OCI-LY1 (cell line): ENCODE measurements at regions not wholly inside any gene's neighbourhood (a gene's known extent, or its start where the extent isn't known, plus 50 kb on each side); places are given as distances from the start of the nearest gene placed in this dataset.

ENCODE experiments used
- H2AFZ ChIP-seq: fragments of 200-600 bp; sonication (generic), shearing (Covaris generic); 2 replicates; pipeline ENCODE4 v1.6.0; 2014; ENCODE audit warnings: antibody characterized with exemption, mild to moderate bottlenecking, low read length
- H3F3A ChIP-seq: fragments of 200-600 bp; sonication (generic), shearing (Covaris generic); 2 replicates; pipeline ENCODE4 v1.6.0; 2014; ENCODE audit warnings: mild to moderate bottlenecking, antibody characterized with exemption, low read length, moderate library complexity; ENCODE audit not compliant: insufficient read depth
- H3K27ac ChIP-seq: fragments of 200-600 bp; sonication (generic); 2 replicates; pipeline ENCODE4 v1.5.1; 2014; ENCODE audit warnings: low read length, mixed run types, mild to moderate bottlenecking, low read depth; ENCODE audit not compliant: poor library complexity, severe bottlenecking
- H3K27me3 ChIP-seq: fragments of 200-600 bp; sonication (generic); 2 replicates; pipeline ENCODE4 v1.6.0; 2014; ENCODE audit warnings: antibody characterized with exemption, mild to moderate bottlenecking, low read length, moderate library complexity; ENCODE audit not compliant: insufficient read depth
- H3K36me3 ChIP-seq: fragments of 200-600 bp; sonication (generic); 2 replicates; pipeline ENCODE4 v1.6.1; 2014; ENCODE audit warnings: mild to moderate bottlenecking, antibody characterized with exemption, low read length, moderate library complexity, mixed read lengths; ENCODE audit not compliant: insufficient read depth
- H3K4me1 ChIP-seq: fragments of 200-600 bp; sonication (generic); 2 replicates; pipeline ENCODE4 v1.5.1; 2014; ENCODE audit warnings: mild to moderate bottlenecking, low read length, moderate library complexity; ENCODE audit not compliant: insufficient read depth, severe bottlenecking
- H3K4me2 ChIP-seq: fragments of 200-600 bp; sonication (generic), shearing (Covaris generic); 2 replicates; pipeline ENCODE4 v1.6.1; 2014; ENCODE audit warnings: low read length
- H3K4me3 ChIP-seq: fragments of 200-600 bp; sonication (generic); 2 replicates; pipeline ENCODE4 v1.5.1; 2014; ENCODE audit warnings: low read length, low read depth, mild to moderate bottlenecking, mixed read lengths; ENCODE audit not compliant: poor library complexity, severe bottlenecking
- H3K79me2 ChIP-seq: fragments of 200-600 bp; shearing (Covaris generic); 2 replicates; pipeline ENCODE4 v1.6.1; 2016; ENCODE audit warnings: mixed run types, low read length, mixed read lengths; ENCODE audit not compliant: insufficient read depth
- H3K9ac ChIP-seq: fragments of 200-600 bp; sonication (generic), shearing (Covaris generic); 2 replicates; pipeline ENCODE4 v1.6.1; 2014; ENCODE audit warnings: mild to moderate bottlenecking, low read length, mixed read lengths
- H3K9me2 ChIP-seq: fragments of 200-600 bp; sonication (generic), shearing (Covaris generic); 2 replicates; pipeline ENCODE4 v1.6.1; 2014; ENCODE audit warnings: low read depth, mild to moderate bottlenecking, low read length, mixed read lengths
- H3K9me3 ChIP-seq: fragments of 200-600 bp; shearing (Covaris generic); 2 replicates; pipeline ENCODE4 v1.6.1; 2014; ENCODE audit warnings: low read length, mixed read lengths
- H4K20me1 ChIP-seq: fragments of 200-600 bp; sonication (generic), shearing (Covaris generic); 2 replicates; pipeline ENCODE4 v1.6.0; 2016; ENCODE audit warnings: mild to moderate bottlenecking, low read length; ENCODE audit not compliant: insufficient read depth
- EZH2 ChIP-seq: fragments of 200-600 bp; sonication (generic), shearing (Covaris generic); IDR thresholded peaks from 2 replicates; pipeline ENCODE4 v1.8.0; 2017; ENCODE audit warnings: borderline replicate concordance, mixed run types, mild to moderate bottlenecking, antibody characterized with exemption, low read length, moderate library complexity, mixed read lengths
- TF ChIP-seq, protein P1 (sequence below): fragments of 200-600 bp; sonication (generic), shearing (Covaris generic); IDR thresholded peaks from 2 replicates; pipeline ENCODE4 v1.5.1; 2017; ENCODE audit warnings: mild to moderate bottlenecking, antibody characterized with exemption, low read length, moderate library complexity, mixed read lengths

DNA sequence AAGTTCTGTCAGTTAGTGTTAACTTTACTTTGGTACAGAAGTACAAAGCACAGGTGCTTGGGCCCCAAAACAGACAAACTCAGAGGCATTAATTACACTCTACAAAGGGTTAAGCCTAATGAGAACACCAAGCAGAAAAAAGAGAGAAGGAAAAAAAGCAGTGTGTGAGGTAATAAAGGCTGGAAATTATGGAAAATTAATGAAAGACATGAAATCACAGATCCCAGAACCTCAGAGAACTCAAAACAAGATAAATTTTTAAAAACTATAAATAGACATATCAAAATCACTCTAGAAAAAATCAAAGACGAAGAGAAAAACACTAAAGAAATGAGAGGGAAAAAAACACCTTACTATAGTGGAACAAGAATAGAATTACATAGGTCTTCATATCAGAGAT lies 354.2 kb upstream of the ADAMTS16 start:
- H3K4me1 ChIP-seq, result no peaks in the 10 kb centered on the region
- no peak overlapping the region for H3K4me2 ChIP-seq
- no peaks in the 10 kb centered on the region for H3F3A ChIP-seq
- H3K79me2 ChIP-seq, result no peaks in the 10 kb centered on the region
- H2AFZ ChIP-seq, result no peak overlapping the region
- no peaks in the 10 kb centered on the region for H3K27me3 ChIP-seq
- H4K20me1 ChIP-seq, result no peaks in the 10 kb centered on the region
- H3K27ac ChIP-seq, result no peak overlapping the region
- H3K9me2 ChIP-seq, result no peaks in the 10 kb centered on the region
- H3K9ac ChIP-seq, result no peak overlapping the region
- H3K9me3 ChIP-seq, result no peaks in the 10 kb centered on the region
- TF ChIP-seq, protein P1, sequence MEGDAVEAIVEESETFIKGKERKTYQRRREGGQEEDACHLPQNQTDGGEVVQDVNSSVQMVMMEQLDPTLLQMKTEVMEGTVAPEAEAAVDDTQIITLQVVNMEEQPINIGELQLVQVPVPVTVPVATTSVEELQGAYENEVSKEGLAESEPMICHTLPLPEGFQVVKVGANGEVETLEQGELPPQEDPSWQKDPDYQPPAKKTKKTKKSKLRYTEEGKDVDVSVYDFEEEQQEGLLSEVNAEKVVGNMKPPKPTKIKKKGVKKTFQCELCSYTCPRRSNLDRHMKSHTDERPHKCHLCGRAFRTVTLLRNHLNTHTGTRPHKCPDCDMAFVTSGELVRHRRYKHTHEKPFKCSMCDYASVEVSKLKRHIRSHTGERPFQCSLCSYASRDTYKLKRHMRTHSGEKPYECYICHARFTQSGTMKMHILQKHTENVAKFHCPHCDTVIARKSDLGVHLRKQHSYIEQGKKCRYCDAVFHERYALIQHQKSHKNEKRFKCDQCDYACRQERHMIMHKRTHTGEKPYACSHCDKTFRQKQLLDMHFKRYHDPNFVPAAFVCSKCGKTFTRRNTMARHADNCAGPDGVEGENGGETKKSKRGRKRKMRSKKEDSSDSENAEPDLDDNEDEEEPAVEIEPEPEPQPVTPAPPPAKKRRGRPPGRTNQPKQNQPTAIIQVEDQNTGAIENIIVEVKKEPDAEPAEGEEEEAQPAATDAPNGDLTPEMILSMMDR, result no peak
- no peak overlapping the region for H3K4me3 ChIP-seq
- no peaks in the 10 kb centered on the region for H3K36me3 ChIP-seq

DNA sequence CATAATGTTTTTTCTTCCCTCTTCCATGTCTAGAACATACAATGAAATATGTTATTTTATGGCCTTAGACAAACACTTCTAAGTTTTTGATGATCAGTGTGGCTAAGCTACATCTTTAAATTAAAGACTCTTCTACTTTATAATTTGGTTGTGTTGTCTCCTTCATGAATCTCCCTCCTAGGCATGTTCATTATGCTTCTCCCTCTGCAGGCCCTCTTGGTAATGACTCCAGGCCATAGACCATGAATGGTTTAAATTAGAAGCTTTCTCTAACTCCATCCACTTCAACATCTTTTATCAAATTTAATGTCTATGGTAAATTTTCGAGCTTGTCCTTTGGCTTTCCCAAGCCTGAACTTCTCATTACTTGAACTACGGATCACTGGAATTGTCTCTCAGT lies 342.7 kb upstream of the ADAMTS16 start:
- no peaks in the 10 kb centered on the region for H3K36me3 ChIP-seq
- H3K4me3 ChIP-seq, result no peak overlapping the region
- no peaks in the 10 kb centered on the region for H3K27me3 ChIP-seq
- H3K9ac ChIP-seq, result no peak overlapping the region
- no peaks in the 10 kb centered on the region for H3F3A ChIP-seq
- no peaks in the 10 kb centered on the region for H3K9me3 ChIP-seq
- no peaks in the 10 kb centered on the region for H3K79me2 ChIP-seq
- no peaks in the 10 kb centered on the region for H4K20me1 ChIP-seq
- no peaks in the 10 kb centered on the region for H3K9me2 ChIP-seq
- H2AFZ ChIP-seq, result no peak overlapping the region
- no peak overlapping the region for H3K4me2 ChIP-seq
- no peaks in the 10 kb centered on the region for H3K4me1 ChIP-seq
- H3K27ac ChIP-seq, result no peak overlapping the region
- TF ChIP-seq, protein P1, result no peak

DNA sequence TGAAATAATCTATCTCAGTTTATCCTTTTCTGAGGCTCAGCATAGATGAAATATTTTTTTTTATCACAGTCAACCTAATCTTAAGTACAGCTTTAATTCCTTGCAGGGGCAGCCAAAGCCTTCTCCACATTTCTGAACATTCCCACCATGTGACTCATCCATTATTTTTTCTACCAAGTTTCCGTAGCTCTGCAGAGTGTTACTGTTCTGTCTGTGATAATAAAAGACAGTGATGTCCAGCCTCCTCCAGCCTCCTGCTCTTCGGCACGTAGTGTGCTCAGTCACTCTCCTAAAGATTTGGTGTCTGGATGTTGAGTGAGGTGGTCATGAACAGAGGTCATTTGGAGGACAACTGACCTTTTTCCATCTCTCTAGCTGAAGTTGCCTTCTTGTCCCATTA lies 338.1 kb upstream of the ADAMTS16 start:
- no peak overlapping the region for H2AFZ ChIP-seq
- no peaks in the 10 kb centered on the region for H3K36me3 ChIP-seq
- TF ChIP-seq, protein P1, result no peak
- no peak for TF ChIP-seq EZH2
- no peaks in the 10 kb centered on the region for H4K20me1 ChIP-seq
- H3K79me2 ChIP-seq, result no peaks in the 10 kb centered on the region
- no peak overlapping the region for H3K9ac ChIP-seq
- H3K9me3 ChIP-seq, result no peaks in the 10 kb centered on the region
- H3K27ac ChIP-seq, result no peak overlapping the region
- H3K4me2 ChIP-seq, result no peak overlapping the region
- H3F3A ChIP-seq, result no peaks in the 10 kb centered on the region
- no peak overlapping the region for H3K4me3 ChIP-seq
- H3K4me1 ChIP-seq, result no peaks in the 10 kb centered on the region
- H3K27me3 ChIP-seq, result peaks cover 3% of the 10 kb centered on the region; the same call in 1 of the 2 replicates
- no peaks in the 10 kb centered on the region for H3K9me2 ChIP-seq
